SK-N-SH treated with all-trans-retinoic acid at 6 μM for 48 hours (cell line): ENCODE measurements at regions not wholly inside any gene's neighbourhood (a gene's known extent, or its start where the extent isn't known, plus 50 kb on each side); places are given as distances from the start of the nearest gene placed in this dataset.

Source experiments
- CSRNP3 ChIP-seq: fragments of 250-450 bp; sonication (Bioruptor Pico); IDR thresholded peaks from 2 replicates; pipeline ENCODE4 v1.5.1; 2021; ENCODE audit warnings: mild to moderate bottlenecking, moderate library complexity
- ESRRG ChIP-seq: fragments of 250-450 bp; sonication (Bioruptor Pico); IDR thresholded peaks from 2 replicates; pipeline ENCODE4 v1.6.1; 2021; ENCODE audit warnings: mild to moderate bottlenecking
- GLIS3 ChIP-seq: fragments of 250-450 bp; sonication (Bioruptor Pico); IDR thresholded peaks from 2 replicates; pipeline ENCODE4 v1.5.0; 2020; ENCODE audit warnings: mild to moderate bottlenecking, moderate library complexity
- OSR1 ChIP-seq: fragments of 250-450 bp; sonication (Bioruptor Pico); IDR thresholded peaks from 2 replicates; pipeline ENCODE4 v1.8.0; 2022; ENCODE audit warnings: moderate library complexity, mild to moderate bottlenecking, inconsistent platforms
- PATZ1 ChIP-seq: fragments of 250-450 bp; sonication (Bioruptor Pico); IDR thresholded peaks from 2 replicates; pipeline ENCODE4 v1.8.0; 2020; ENCODE audit warnings: mild to moderate bottlenecking, moderate library complexity, borderline replicate concordance
- POU6F1 ChIP-seq: fragments of 250-450 bp; sonication (Bioruptor Pico); IDR thresholded peaks from 2 replicates; pipeline ENCODE4 v1.8.0; 2021; ENCODE audit warnings: low read depth, mild to moderate bottlenecking, moderate library complexity, borderline replicate concordance
- ZFP3 ChIP-seq: fragments of 250-450 bp; sonication (Bioruptor Pico); IDR thresholded peaks from 2 replicates; pipeline ENCODE4 v1.5.0; 2020; ENCODE audit warnings: mild to moderate bottlenecking, moderate library complexity
- ZFP30 ChIP-seq: fragments of 450-650 bp; formaldehyde crosslinking; IDR thresholded peaks from 2 replicates; pipeline ENCODE4 v1.5.0; 2022; ENCODE audit warnings: mild to moderate bottlenecking, moderate library complexity
- TF ChIP-seq, protein P1 (sequence below): fragments of 250-450 bp; sonication (Bioruptor Pico); IDR thresholded peaks from 2 replicates; pipeline ENCODE4 v1.5.0; 2020; ENCODE audit warnings: mild to moderate bottlenecking, moderate library complexity

- no peak for TF ChIP-seq ZFP3 (CRISPR knock-in tag)
- no peak for TF ChIP-seq OSR1 (CRISPR knock-in tag)
- no peak for TF ChIP-seq PATZ1 (CRISPR knock-in tag)
- TF ChIP-seq, protein P1, sequence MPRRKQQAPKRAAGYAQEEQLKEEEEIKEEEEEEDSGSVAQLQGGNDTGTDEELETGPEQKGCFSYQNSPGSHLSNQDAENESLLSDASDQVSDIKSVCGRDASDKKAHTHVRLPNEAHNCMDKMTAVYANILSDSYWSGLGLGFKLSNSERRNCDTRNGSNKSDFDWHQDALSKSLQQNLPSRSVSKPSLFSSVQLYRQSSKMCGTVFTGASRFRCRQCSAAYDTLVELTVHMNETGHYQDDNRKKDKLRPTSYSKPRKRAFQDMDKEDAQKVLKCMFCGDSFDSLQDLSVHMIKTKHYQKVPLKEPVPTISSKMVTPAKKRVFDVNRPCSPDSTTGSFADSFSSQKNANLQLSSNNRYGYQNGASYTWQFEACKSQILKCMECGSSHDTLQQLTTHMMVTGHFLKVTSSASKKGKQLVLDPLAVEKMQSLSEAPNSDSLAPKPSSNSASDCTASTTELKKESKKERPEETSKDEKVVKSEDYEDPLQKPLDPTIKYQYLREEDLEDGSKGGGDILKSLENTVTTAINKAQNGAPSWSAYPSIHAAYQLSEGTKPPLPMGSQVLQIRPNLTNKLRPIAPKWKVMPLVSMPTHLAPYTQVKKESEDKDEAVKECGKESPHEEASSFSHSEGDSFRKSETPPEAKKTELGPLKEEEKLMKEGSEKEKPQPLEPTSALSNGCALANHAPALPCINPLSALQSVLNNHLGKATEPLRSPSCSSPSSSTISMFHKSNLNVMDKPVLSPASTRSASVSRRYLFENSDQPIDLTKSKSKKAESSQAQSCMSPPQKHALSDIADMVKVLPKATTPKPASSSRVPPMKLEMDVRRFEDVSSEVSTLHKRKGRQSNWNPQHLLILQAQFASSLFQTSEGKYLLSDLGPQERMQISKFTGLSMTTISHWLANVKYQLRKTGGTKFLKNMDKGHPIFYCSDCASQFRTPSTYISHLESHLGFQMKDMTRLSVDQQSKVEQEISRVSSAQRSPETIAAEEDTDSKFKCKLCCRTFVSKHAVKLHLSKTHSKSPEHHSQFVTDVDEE (CRISPR knock-in tag) = no peak
- TF ChIP-seq CSRNP3 (CRISPR knock-in tag) = no peak
- TF ChIP-seq POU6F1 (CRISPR knock-in tag) = no peak
- TF ChIP-seq ESRRG (CRISPR knock-in tag) = no peak
- TF ChIP-seq ZFP30 (CRISPR knock-in tag) = no peak
- TF ChIP-seq GLIS3 (CRISPR knock-in tag) = no peak
Measured at GRCh38 chr10:128927497-128928161, 539.4 kb upstream of the MGMT start.
